ENCODE measurements at regions not wholly inside any gene's neighbourhood (a gene's known extent, or its start where the extent isn't known, plus 50 kb on each side); places are given as distances from the start of the nearest gene placed in this dataset.

- H3K27me3 ChIP-seq (ENCODE audit: insufficient read depth, low read length, poor library complexity, severe bottlenecking): no peaks in the 10 kb centered on the region
- no peaks in the 10 kb centered on the region for H3F3A ChIP-seq (ENCODE audit: low read depth)
- H2AFZ ChIP-seq (ENCODE audit: low read length): no peak overlapping the region
- no peaks in the 10 kb centered on the region for H3K79me2 ChIP-seq (ENCODE audit: insufficient read depth, low read length)
- H3K36me3 ChIP-seq (ENCODE audit: insufficient read depth, low read length): no peaks in the 10 kb centered on the region
- H3K9me2 ChIP-seq (replicated peaks; ENCODE audit: low read depth, low read length): no peaks in the 10 kb centered on the region
- H4K20me1 ChIP-seq (ENCODE audit: insufficient read depth, low read length, poor library complexity, severe bottlenecking): no peaks in the 10 kb centered on the region
- no peaks in the 10 kb centered on the region for H3K4me1 ChIP-seq (ENCODE audit: insufficient read depth, low read length, poor library complexity, severe bottlenecking)
- no peaks in the 10 kb centered on the region for H3K9me3 ChIP-seq (ENCODE audit: insufficient read depth, low read depth, low read length)
- H3K4me2 ChIP-seq (ENCODE audit: low read depth, low read length, poor library complexity, severe bottlenecking): no peak overlapping the region
- no peak overlapping the region for H3K9ac ChIP-seq (ENCODE audit: low read depth, low read length, poor library complexity, severe bottlenecking)
- no peak for TF ChIP-seq EZH2phosphoT487 (IDR thresholded peaks at IDR 0.05; ENCODE audit: borderline replicate concordance)
- no peak for TF ChIP-seq CTCF (conservative IDR thresholded peaks at IDR 0.05; ENCODE audit: low read length)
- H3K4me3 ChIP-seq (ENCODE audit: low read length, poor library complexity, severe bottlenecking): no peak overlapping the region
Measured at GRCh38 chr12:60227916-60228315, 632.1 kb downstream of the SLC16A7 start.

- Histone ChIP-seq H2AFZ (ENCODE audit: low read length) (no peak overlapping the region), H3K9me2 (replicated peaks; ENCODE audit: low read depth, low read length) (no peaks in the 10 kb centered on the region), H3K4me2 (ENCODE audit: low read depth, low read length, poor library complexity, severe bottlenecking) (no peak overlapping the region), H3K79me2 (ENCODE audit: insufficient read depth, low read length) (no peaks in the 10 kb centered on the region), H3K4me3 (ENCODE audit: low read length, poor library complexity, severe bottlenecking) (no peak overlapping the region), H3K9me3 (ENCODE audit: insufficient read depth, low read depth, low read length) (no peaks in the 10 kb centered on the region), H3K4me1 (ENCODE audit: insufficient read depth, low read length, poor library complexity, severe bottlenecking) (no peaks in the 10 kb centered on the region), H3K27me3 (ENCODE audit: insufficient read depth, low read length, poor library complexity, severe bottlenecking) (no peaks in the 10 kb centered on the region), H3K9ac (ENCODE audit: low read depth, low read length, poor library complexity, severe bottlenecking) (no peak overlapping the region), H4K20me1 (ENCODE audit: insufficient read depth, low read length, poor library complexity, severe bottlenecking) (no peaks in the 10 kb centered on the region), H3K36me3 (ENCODE audit: insufficient read depth, low read length) (no peaks in the 10 kb centered on the region), H3F3A (ENCODE audit: low read depth) (no peaks in the 10 kb centered on the region)
- TF ChIP-seq EZH2phosphoT487 (IDR thresholded peaks at IDR 0.05; ENCODE audit: borderline replicate concordance): no peak
- TF ChIP-seq CTCF (conservative IDR thresholded peaks at IDR 0.05; ENCODE audit: low read length): no peak
Measured at GRCh38 chr12:60230056-60230455, 634.2 kb downstream of the SLC16A7 start.

- TF ChIP-seq CTCF (conservative IDR thresholded peaks at IDR 0.05; ENCODE audit: low read length) (no peak), EZH2phosphoT487 (IDR thresholded peaks at IDR 0.05; ENCODE audit: borderline replicate concordance) (no peak)
Measured at GRCh38 chr12:60231303-60231702, 635.5 kb downstream of the SLC16A7 start.

More at GRCh38 chr12:60231303-60231702, 635.5 kb downstream of the SLC16A7 start:
- Histone ChIP-seq H3K36me3 (ENCODE audit: insufficient read depth, low read length) (no peaks in the 10 kb centered on the region), H3K4me2 (ENCODE audit: low read depth, low read length, poor library complexity, severe bottlenecking) (no peak overlapping the region), H3K79me2 (ENCODE audit: insufficient read depth, low read length) (no peaks in the 10 kb centered on the region), H3K27me3 (ENCODE audit: insufficient read depth, low read length, poor library complexity, severe bottlenecking) (no peaks in the 10 kb centered on the region), H3K9ac (ENCODE audit: low read depth, low read length, poor library complexity, severe bottlenecking) (no peak overlapping the region), H3K9me3 (ENCODE audit: insufficient read depth, low read depth, low read length) (no peaks in the 10 kb centered on the region), H3K4me1 (ENCODE audit: insufficient read depth, low read length, poor library complexity, severe bottlenecking) (no peaks in the 10 kb centered on the region), H3K9me2 (replicated peaks; ENCODE audit: low read depth, low read length) (no peaks in the 10 kb centered on the region), H3F3A (ENCODE audit: low read depth) (no peaks in the 10 kb centered on the region), H2AFZ (ENCODE audit: low read length) (no peak overlapping the region), H4K20me1 (ENCODE audit: insufficient read depth, low read length, poor library complexity, severe bottlenecking) (no peaks in the 10 kb centered on the region), H3K4me3 (ENCODE audit: low read length, poor library complexity, severe bottlenecking) (no peak overlapping the region)

Measured in Loucy (cell line).